Testis (tissue), 2 donors: ENCODE measurements at regions not wholly inside any gene's neighbourhood (a gene's known extent, or its start where the extent isn't known, plus 50 kb on each side); places are given as distances from the start of the nearest gene placed in this dataset.

ENCODE experiments used
- POLR2A ChIP-seq: fragments of 450-650 bp; IDR thresholded peaks from one replicate; pipeline ENCODE4 v1.6.1; 2017; ENCODE audit warnings: antibody characterized with exemption, mild to moderate bottlenecking, moderate library complexity
- TF ChIP-seq, protein P1 (sequence below), 3 experiments: fragments of 450-650 bp in 2 of 3; fragments of 200-600 bp in 1 of 3; sonication (generic) in 1 of 3; IDR thresholded peaks; one replicate each; pipeline ENCODE4 v1.5.1; 2016 to 2019; ENCODE audit warnings: antibody characterized with exemption in 3 of 3, mild to moderate bottlenecking in 2 of 3, moderate library complexity in 1 of 3

DNA sequence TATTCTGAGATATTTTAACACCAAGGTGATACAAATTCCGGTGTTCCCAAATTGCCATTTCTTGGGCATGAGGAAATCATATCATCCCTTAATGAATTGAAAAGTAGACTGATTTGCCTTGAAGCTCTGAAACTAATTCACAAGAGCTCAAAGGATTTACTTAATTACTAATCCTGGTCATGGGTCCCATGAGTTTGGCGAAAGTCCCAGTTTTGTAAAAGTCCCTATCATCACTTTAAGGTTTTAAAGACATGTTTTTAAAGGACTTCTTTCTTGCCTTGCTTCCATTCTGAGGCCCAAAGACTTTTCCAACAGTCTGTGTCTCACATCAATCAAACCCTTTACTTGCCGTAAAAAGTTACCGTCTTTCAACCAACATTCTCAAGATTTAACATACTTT lies 377.9 kb downstream of the DNAJB9 start:
- TF ChIP-seq, protein P1, sequence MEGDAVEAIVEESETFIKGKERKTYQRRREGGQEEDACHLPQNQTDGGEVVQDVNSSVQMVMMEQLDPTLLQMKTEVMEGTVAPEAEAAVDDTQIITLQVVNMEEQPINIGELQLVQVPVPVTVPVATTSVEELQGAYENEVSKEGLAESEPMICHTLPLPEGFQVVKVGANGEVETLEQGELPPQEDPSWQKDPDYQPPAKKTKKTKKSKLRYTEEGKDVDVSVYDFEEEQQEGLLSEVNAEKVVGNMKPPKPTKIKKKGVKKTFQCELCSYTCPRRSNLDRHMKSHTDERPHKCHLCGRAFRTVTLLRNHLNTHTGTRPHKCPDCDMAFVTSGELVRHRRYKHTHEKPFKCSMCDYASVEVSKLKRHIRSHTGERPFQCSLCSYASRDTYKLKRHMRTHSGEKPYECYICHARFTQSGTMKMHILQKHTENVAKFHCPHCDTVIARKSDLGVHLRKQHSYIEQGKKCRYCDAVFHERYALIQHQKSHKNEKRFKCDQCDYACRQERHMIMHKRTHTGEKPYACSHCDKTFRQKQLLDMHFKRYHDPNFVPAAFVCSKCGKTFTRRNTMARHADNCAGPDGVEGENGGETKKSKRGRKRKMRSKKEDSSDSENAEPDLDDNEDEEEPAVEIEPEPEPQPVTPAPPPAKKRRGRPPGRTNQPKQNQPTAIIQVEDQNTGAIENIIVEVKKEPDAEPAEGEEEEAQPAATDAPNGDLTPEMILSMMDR (IDR thresholded peaks at IDR 0.05) = no peak
- TF ChIP-seq POLR2A = no peak
